H1 (cell line): ENCODE measurements at regions not wholly inside any gene's neighbourhood (a gene's known extent, or its start where the extent isn't known, plus 50 kb on each side); places are given as distances from the start of the nearest gene placed in this dataset.

Experiments
- CTCF ChIA-PET: fragments of 300-600 bp; sonication (Branson Sonifier 250); formaldehyde crosslinking; loops from one replicate; lab custom pipeline; 2021; ENCODE audit not compliant: partially characterized antibody; lab: Charles Lee
- POLR2A ChIA-PET: fragments of 300-600 bp; sonication (Branson Sonifier 250); formaldehyde crosslinking; loops from one replicate; lab custom pipeline; 2021; ENCODE audit warnings: inconsistent platforms; ENCODE audit not compliant: partially characterized antibody; lab: Charles Lee
- DNase-seq, 2 experiments: peaks; one replicate each; pipeline versions ENCODE4 v3.0.0 to v3.0.0-alpha.2; 2010 to 2022; ENCODE audit warnings: low spot score in 2 of 2, low read depth in 1 of 2, mixed read lengths in 1 of 2
- FAIRE-seq: peaks from 2 replicates; lab custom pipeline; 2011; peaks lifted over from hg19 to GRCh38; lab: Jason Lieb, UNC
- H2AFZ ChIP-seq: 2 replicates; pipeline ENCODE4 v1.8.1; 2012; ENCODE audit warnings: low read length, inconsistent platforms
- H2AK5ac ChIP-seq: 2 replicates; pipeline ENCODE4 v1.6.1; 2013; ENCODE audit warnings: low read depth, low read length
- H2BK120ac ChIP-seq: replicated peaks from 2 replicates; pipeline ENCODE3; 2013; ENCODE audit warnings: low read depth, low read length, inconsistent platforms
- H2BK12ac ChIP-seq: 2 replicates; pipeline ENCODE4 v1.6.1; 2013; ENCODE audit warnings: low read depth, low read length
- H2BK15ac ChIP-seq: 2 replicates; pipeline ENCODE4 v1.6.1; 2013; ENCODE audit warnings: low read length
- H2BK20ac ChIP-seq: 2 replicates; pipeline ENCODE4 v1.6.1; 2013; ENCODE audit warnings: low read length
- H2BK5ac ChIP-seq: 2 replicates; pipeline ENCODE4 v1.6.1; 2013; ENCODE audit warnings: low read depth, low read length
- H3K14ac ChIP-seq: 2 replicates; pipeline ENCODE4 v1.6.1; 2013; ENCODE audit warnings: inconsistent platforms; ENCODE audit not compliant: insufficient read length
- H3K18ac ChIP-seq: 2 replicates; pipeline ENCODE4 v1.6.1; 2013; ENCODE audit warnings: low read length; ENCODE audit errors: extremely low read depth
- H3K23ac ChIP-seq: 2 replicates; pipeline ENCODE4 v1.6.1; 2013; ENCODE audit warnings: inconsistent platforms; ENCODE audit not compliant: insufficient read length
- H3K23me2 ChIP-seq: 2 replicates; pipeline ENCODE4 v1.6.1; 2013; ENCODE audit warnings: low read depth, low read length
- H3K27ac ChIP-seq: 2 replicates; pipeline ENCODE4 v1.6.1; 2011; ENCODE audit warnings: low read depth, low read length, inconsistent platforms
- H3K27me3 ChIP-seq, 4 experiments: replicated peaks in 1 of 4; 1 replicate in 1 of 4; 2 replicates in 3 of 4; pipeline versions ENCODE4 v1.6.1 to v1.8.1; 2011 to 2013; ENCODE audit warnings: low read length in 3 of 4, mild to moderate bottlenecking in 3 of 4, inconsistent platforms in 2 of 4, mixed read lengths in 2 of 4, moderate library complexity in 1 of 4; ENCODE audit not compliant: control insufficient read depth in 3 of 4, insufficient read depth in 3 of 4; ENCODE audit errors: extremely low read depth in 1 of 4
- H3K36me3 ChIP-seq, 4 experiments: 2 replicates each; pipeline versions ENCODE4 v1.6.1 to v1.8.1; 2011 to 2013; ENCODE audit warnings: mild to moderate bottlenecking in 4 of 4, low read length in 3 of 4, moderate library complexity in 2 of 4, control low read depth in 1 of 4, inconsistent platforms in 1 of 4; ENCODE audit not compliant: insufficient read depth in 4 of 4, control insufficient read depth in 2 of 4
- H3K4ac ChIP-seq: replicated peaks from 2 replicates; pipeline ENCODE3; 2013; ENCODE audit warnings: low read length, low read depth, mixed read lengths, inconsistent platforms; ENCODE audit not compliant: insufficient read length
- H3K4me1 ChIP-seq, 4 experiments: replicated peaks in 1 of 4; 1 replicate in 1 of 4; 2 replicates in 3 of 4; pipeline versions ENCODE4 v1.6.1 to v1.8.1; 2011 to 2013; ENCODE audit warnings: low read length in 3 of 4, inconsistent platforms in 2 of 4, mixed read lengths in 1 of 4; ENCODE audit not compliant: insufficient read depth in 4 of 4, control insufficient read depth in 3 of 4
- H3K4me2 ChIP-seq, 2 experiments: 2 replicates each; pipeline versions ENCODE4 v1.6.1 to v1.8.1; 2011 to 2013; ENCODE audit warnings: low read depth in 2 of 2, low read length in 2 of 2, control low read depth in 1 of 2, inconsistent platforms in 1 of 2, mild to moderate bottlenecking in 1 of 2; ENCODE audit not compliant: insufficient read depth in 1 of 2
- H3K4me3 ChIP-seq, 4 experiments: fragments of 200-600, 300-600 bp in 1 of 4; sonication (generic), shearing (Covaris generic), sonication (Bioruptor Twin) in 1 of 4; 2 replicates each; pipeline versions ENCODE4 v1.5.1 to v1.8.1; 2011 to 2016; ENCODE audit warnings: low read length in 4 of 4, low read depth in 3 of 4, control low read depth in 2 of 4, inconsistent platforms in 2 of 4, mild to moderate bottlenecking in 2 of 4, mixed read lengths in 1 of 4, moderate library complexity in 1 of 4; ENCODE audit not compliant: insufficient read depth in 2 of 4; ENCODE audit errors: extremely low read depth in 1 of 4
- H3K56ac ChIP-seq: replicated peaks from 2 replicates; pipeline ENCODE3; 2013; ENCODE audit warnings: low read depth, mild to moderate bottlenecking, mixed read lengths, low read length, inconsistent platforms; ENCODE audit not compliant: insufficient read length
- H3K79me1 ChIP-seq: 2 replicates; pipeline ENCODE4 v1.6.1; 2013; ENCODE audit warnings: low read depth, low read length, control low read depth
- H3K79me2 ChIP-seq, 2 experiments: 2 replicates each; pipeline versions ENCODE4 v1.6.1 to v1.8.1; 2012 to 2013; ENCODE audit warnings: low read length in 2 of 2, mild to moderate bottlenecking in 2 of 2, inconsistent platforms in 1 of 2; ENCODE audit not compliant: insufficient read depth in 2 of 2, control insufficient read depth in 1 of 2
- H3K9ac ChIP-seq, 4 experiments: replicated peaks in 1 of 4; 1 replicate in 1 of 4; 2 replicates in 3 of 4; pipeline versions ENCODE4 v1.6.1 to v1.8.1; 2011 to 2013; ENCODE audit warnings: low read depth in 3 of 4, low read length in 3 of 4, control low read depth in 2 of 4, mild to moderate bottlenecking in 2 of 4, moderate library complexity in 2 of 4, inconsistent platforms in 1 of 4; ENCODE audit errors: extremely low read depth in 1 of 4
- H3K9me3 ChIP-seq, 2 experiments: 2 replicates each; pipeline versions ENCODE4 v1.6.1 to v1.8.1; 2012 to 2013; ENCODE audit warnings: mild to moderate bottlenecking in 2 of 2, moderate library complexity in 2 of 2, control low read depth in 1 of 2, inconsistent platforms in 1 of 2, low read depth in 1 of 2, low read length in 1 of 2, mixed read lengths in 1 of 2; ENCODE audit not compliant: insufficient read depth in 2 of 2
- H4K20me1 ChIP-seq, 2 experiments: replicated peaks in 1 of 2; 2 replicates each; pipeline versions ENCODE3 to v1.8.1; 2011 to 2013; ENCODE audit warnings: inconsistent platforms in 2 of 2, low read length in 2 of 2, mild to moderate bottlenecking in 1 of 2; ENCODE audit not compliant: insufficient read depth in 2 of 2, control insufficient read depth in 1 of 2
- H4K5ac ChIP-seq: 2 replicates; pipeline ENCODE4 v1.6.1; 2013; ENCODE audit warnings: low read length, low read depth, mixed read lengths, inconsistent platforms; ENCODE audit not compliant: insufficient read length
- H4K8ac ChIP-seq: 2 replicates; pipeline ENCODE4 v1.8.0; 2013; ENCODE audit warnings: mild to moderate bottlenecking, moderate library complexity, low read length, inconsistent platforms; ENCODE audit not compliant: insufficient read depth; ENCODE audit errors: extremely low read depth
- H4K91ac ChIP-seq: replicated peaks from 2 replicates; pipeline ENCODE3; 2013; ENCODE audit warnings: low read length, mixed read lengths, inconsistent platforms; ENCODE audit not compliant: insufficient read length
- NRF1 ChIP-seq: IDR thresholded peaks from 2 replicates; pipeline ENCODE4 v1.6.1; 2011; ENCODE audit warnings: mild to moderate bottlenecking, low read depth, low read length, improper control_type of control experiment
- WGBS, 2 experiments: shearing (Covaris generic) in 1 of 2; methylation state at CpG; one replicate each; pipeline versions ENCODE4 v1.1.6 to v1.1.7; 2013 to 2015; ENCODE audit warnings: low lambda C conversion rate in 2 of 2, mixed read lengths in 2 of 2, inconsistent platforms in 1 of 2, low coverage in 1 of 2, missing lambda C conversion rate in 1 of 2; ENCODE audit not compliant: insufficient replicate concordance in 2 of 2, insufficient coverage in 1 of 2, insufficient read length in 1 of 2; ENCODE audit errors: extremely low coverage in 1 of 2, missing lambda C conversion rate in 1 of 2; 5-methylcytosine and 5-hydroxymethylcytosine counted together

- no peak overlapping the region for H2BK15ac ChIP-seq
- H4K5ac ChIP-seq: no peak overlapping the region
- H4K8ac ChIP-seq: no peak overlapping the region
- H2AK5ac ChIP-seq: no peak overlapping the region
- H3K79me2 ChIP-seq: no peaks in the 10 kb centered on the region
- no peak overlapping the region for H3K56ac ChIP-seq
- 0 out of 4 replicates have a peak, but pooled peaks cover 0 to 3% of the 10 kb centered on the region in 2 experiments for H3K9me3 ChIP-seq
- H3K36me3 ChIP-seq: no peaks in the 10 kb centered on the region
- no peaks in the 10 kb centered on the region for H4K20me1 ChIP-seq
- no peak overlapping the region for H3K4me2 ChIP-seq
- no peak overlapping the region for H2BK5ac ChIP-seq
- no peaks in the 10 kb centered on the region for H3K4me1 ChIP-seq
- H3K4me3 ChIP-seq: no peak overlapping the region
- H3K9ac ChIP-seq: no peak overlapping the region
- FAIRE-seq: no peak
- WGBS, 2 experiments: 95% methylated on average over 2 of the region's 2 CpGs; no CpG with 5 or more reads in 1 of the 2 experiments
- no peak overlapping the region for H2BK20ac ChIP-seq
- no peak for DNase-seq
- POLR2A ChIA-PET: no interaction called here
- H3K27me3 ChIP-seq: no peaks in the 10 kb centered on the region
- H3K4ac ChIP-seq: no peak overlapping the region
- H3K27ac ChIP-seq: no peak overlapping the region
- TF ChIP-seq NRF1: no peak
- H2BK120ac ChIP-seq: no peak overlapping the region
- no peaks in the 10 kb centered on the region for H3K23me2 ChIP-seq
- H3K18ac ChIP-seq: no peak overlapping the region
- H4K91ac ChIP-seq: no peak overlapping the region
- H3K14ac ChIP-seq: no peak overlapping the region
- H2AFZ ChIP-seq: no peak overlapping the region
- H3K79me1 ChIP-seq: no peaks in the 10 kb centered on the region
- CTCF ChIA-PET: no interaction called here
- no peak overlapping the region for H3K23ac ChIP-seq
- H2BK12ac ChIP-seq: no peak overlapping the region
Observed at GRCh38 chr14:41532255-41532654, 74.4 kb upstream of the LRFN5 start.
